ENCODE measurements at regions not wholly inside any gene's neighbourhood (a gene's known extent, or its start where the extent isn't known, plus 50 kb on each side); places are given as distances from the start of the nearest gene placed in this dataset.

- H3K27me3 ChIP-seq: no peaks in the 10 kb centered on the region
- no peaks in the 10 kb centered on the region for H3K36me3 ChIP-seq
- no peak overlapping the region for H3K4me3 ChIP-seq
- intact Hi-C loops (cut with DNase I; ENCODE audit: low total_unique reads): no loop called here
- H3K4me1 ChIP-seq: no peaks in the 10 kb centered on the region
- H3K27ac ChIP-seq: peak overlapping the region in 1 of 2 donors; percentile 64
- TF ChIP-seq POLR2A (IDR thresholded peaks at IDR 0.05) (no peak), CTCF (IDR thresholded peaks at IDR 0.05) (no peak)
- no peaks in the 10 kb centered on the region for H3K9me3 ChIP-seq
- DNase-seq: no peak
These were observed 575.2 kb downstream of the CCDC171 start for GRCh38 chr9:16128003-16128402.

GRCh38 chr9:16131264-16131663 is 578.4 kb downstream of the CCDC171 start:
- H3K27ac ChIP-seq: no peak overlapping the region
- TF ChIP-seq CTCF (IDR thresholded peaks at IDR 0.05) (no peak), POLR2A (IDR thresholded peaks at IDR 0.05) (no peak)
- H3K4me1 ChIP-seq: peaks cover 0 to under 1% of the 10 kb centered on the region in 2 donors
- H3K9me3 ChIP-seq: no peaks in the 10 kb centered on the region
- H3K27me3 ChIP-seq: no peaks in the 10 kb centered on the region
- H3K4me3 ChIP-seq: no peak overlapping the region
- no peak for DNase-seq
- no peaks in the 10 kb centered on the region for H3K36me3 ChIP-seq
- intact Hi-C loops (cut with DNase I; ENCODE audit: low total_unique reads): no loop called here

GRCh38 chr9:16132513-16132912 is 579.7 kb downstream of the CCDC171 start:
- TF ChIP-seq CTCF (IDR thresholded peaks at IDR 0.05): no peak
- no peak for TF ChIP-seq POLR2A (IDR thresholded peaks at IDR 0.05)
- no peaks in the 10 kb centered on the region for H3K36me3 ChIP-seq
- H3K27ac ChIP-seq: no peak overlapping the region
- H3K4me3 ChIP-seq: no peak overlapping the region
- intact Hi-C loops (cut with DNase I; ENCODE audit: low total_unique reads): no loop called here
- H3K9me3 ChIP-seq: no peaks in the 10 kb centered on the region
- no peak for DNase-seq
- H3K4me1 ChIP-seq: peaks cover 0 to 13% of the 10 kb centered on the region in 2 donors
- no peaks in the 10 kb centered on the region for H3K27me3 ChIP-seq

- H3K27ac ChIP-seq: no peak overlapping the region
- H3K36me3 ChIP-seq: no peaks in the 10 kb centered on the region
- no peak for DNase-seq
- H3K9me3 ChIP-seq: no peaks in the 10 kb centered on the region
- peaks cover 0 to 18% of the 10 kb centered on the region in 2 donors for H3K4me1 ChIP-seq
- TF ChIP-seq POLR2A (IDR thresholded peaks at IDR 0.05) (no peak), CTCF (IDR thresholded peaks at IDR 0.05) (no peak)
- H3K27me3 ChIP-seq: no peaks in the 10 kb centered on the region
- intact Hi-C loops (cut with DNase I; ENCODE audit: low total_unique reads): no loop called here
- no peak overlapping the region for H3K4me3 ChIP-seq
These were observed 580.2 kb downstream of the CCDC171 start for GRCh38 chr9:16133032-16133431.

GRCh38 chr9:16133556-16134227 is 580.8 kb downstream of the CCDC171 start:
- no peak overlapping the region for H3K27ac ChIP-seq
- H3K27me3 ChIP-seq: no peaks in the 10 kb centered on the region
- DNase-seq: no peak
- intact Hi-C loops (cut with DNase I; ENCODE audit: low total_unique reads): no loop called here
- H3K4me1 ChIP-seq: peaks cover 4 to 24% of the 10 kb centered on the region in 2 donors
- H3K36me3 ChIP-seq: no peaks in the 10 kb centered on the region
- H3K9me3 ChIP-seq: no peaks in the 10 kb centered on the region
- H3K4me3 ChIP-seq: no peak overlapping the region
- TF ChIP-seq CTCF (IDR thresholded peaks at IDR 0.05): peak in 2 of 4 experiments; percentile 29 to 31
- no peak for TF ChIP-seq POLR2A (IDR thresholded peaks at IDR 0.05)
